Rectal smooth muscle tissue (tissue), 1 donor: ENCODE measurements at regions not wholly inside any gene's neighbourhood (a gene's known extent, or its start where the extent isn't known, plus 50 kb on each side); places are given as distances from the start of the nearest gene placed in this dataset.

Source experiments
- H3K27ac ChIP-seq: one replicate; pipeline ENCODE4 v1.7.0; 2013; ENCODE audit warnings: low read depth, low read length, inconsistent platforms
- H3K27me3 ChIP-seq: one replicate; pipeline ENCODE4 v1.7.0; 2013; ENCODE audit warnings: low read length; ENCODE audit not compliant: control insufficient read depth, insufficient read depth
- H3K36me3 ChIP-seq: one replicate; pipeline ENCODE4 v1.7.0; 2013; ENCODE audit warnings: low read length; ENCODE audit not compliant: control insufficient read depth, insufficient read depth
- H3K4me1 ChIP-seq: one replicate; pipeline ENCODE4 v1.7.0; 2013; ENCODE audit warnings: low read length; ENCODE audit not compliant: control insufficient read depth, insufficient read depth
- H3K4me3 ChIP-seq: one replicate; pipeline ENCODE4 v1.7.0; 2013; ENCODE audit warnings: low read length
- H3K9ac ChIP-seq: one replicate; pipeline ENCODE4 v1.7.0; 2013; ENCODE audit warnings: low read length

GRCh38 chr6:134477991-134478635 is 160.2 kb upstream of the SGK1 start:
- Histone ChIP-seq H3K4me3 (no peak overlapping the region), H3K27me3 (no peaks in the 10 kb centered on the region), H3K4me1 (no peaks in the 10 kb centered on the region), H3K27ac (no peak overlapping the region), H3K36me3 (no peaks in the 10 kb centered on the region), H3K9ac (no peak overlapping the region)

GRCh38 chr6:134474955-134475354 is 157.0 kb upstream of the SGK1 start:
- Histone ChIP-seq H3K4me3 (no peak overlapping the region), H3K9ac (no peak overlapping the region), H3K36me3 (no peaks in the 10 kb centered on the region), H3K27me3 (no peaks in the 10 kb centered on the region), H3K27ac (no peak overlapping the region), H3K4me1 (no peaks in the 10 kb centered on the region)

GRCh38 chr6:134472661-134473060 is 154.7 kb upstream of the SGK1 start:
- Histone ChIP-seq H3K27ac (no peak overlapping the region), H3K9ac (no peak overlapping the region), H3K4me1 (no peaks in the 10 kb centered on the region), H3K27me3 (no peaks in the 10 kb centered on the region), H3K4me3 (no peak overlapping the region), H3K36me3 (no peaks in the 10 kb centered on the region)

GRCh38 chr6:134472046-134472445 is 154.1 kb upstream of the SGK1 start:
- Histone ChIP-seq H3K27ac (no peak overlapping the region), H3K4me3 (no peak overlapping the region)

GRCh38 chr6:134470457-134470975 is 152.6 kb upstream of the SGK1 start:
- no peak overlapping the region for H3K4me3 ChIP-seq
- H3K27ac ChIP-seq, result no peak overlapping the region
- no peaks in the 10 kb centered on the region for H3K4me1 ChIP-seq
- H3K9ac ChIP-seq, result no peak overlapping the region
- H3K36me3 ChIP-seq, result no peaks in the 10 kb centered on the region
- H3K27me3 ChIP-seq, result no peaks in the 10 kb centered on the region

More at GRCh38 chr6:134472046-134472445, 154.1 kb upstream of the SGK1 start:
- Histone ChIP-seq H3K4me1 (no peaks in the 10 kb centered on the region), H3K36me3 (no peaks in the 10 kb centered on the region), H3K27me3 (no peaks in the 10 kb centered on the region), H3K9ac (no peak overlapping the region)

- Histone ChIP-seq H3K4me3 (no peak overlapping the region), H3K9ac (no peak overlapping the region), H3K27me3 (no peaks in the 10 kb centered on the region), H3K4me1 (no peaks in the 10 kb centered on the region), H3K36me3 (no peaks in the 10 kb centered on the region), H3K27ac (no peak overlapping the region)
Observed at GRCh38 chr6:134469702-134470456, 152.0 kb upstream of the SGK1 start.

GRCh38 chr6:134468633-134469032 is 150.7 kb upstream of the SGK1 start:
- no peak overlapping the region for H3K9ac ChIP-seq
- no peaks in the 10 kb centered on the region for H3K4me1 ChIP-seq
- H3K27ac ChIP-seq, result no peak overlapping the region

GRCh38 chr6:134467620-134468019 is 149.7 kb upstream of the SGK1 start:
- Histone ChIP-seq H3K27me3 (no peaks in the 10 kb centered on the region), H3K27ac (no peak overlapping the region), H3K4me1 (no peaks in the 10 kb centered on the region), H3K9ac (no peak overlapping the region), H3K36me3 (no peaks in the 10 kb centered on the region), H3K4me3 (no peak overlapping the region)

More at GRCh38 chr6:134468633-134469032, 150.7 kb upstream of the SGK1 start:
- Histone ChIP-seq H3K27me3 (no peaks in the 10 kb centered on the region), H3K36me3 (no peaks in the 10 kb centered on the region), H3K4me3 (no peak overlapping the region)

- no peaks in the 10 kb centered on the region for H3K4me1 ChIP-seq
- H3K4me3 ChIP-seq, result no peak overlapping the region
- H3K27me3 ChIP-seq, result no peaks in the 10 kb centered on the region
- no peaks in the 10 kb centered on the region for H3K36me3 ChIP-seq
- H3K27ac ChIP-seq, result no peak overlapping the region
- H3K9ac ChIP-seq, result no peak overlapping the region
Observed at GRCh38 chr6:134466771-134467525, 149.0 kb upstream of the SGK1 start.

- H3K4me3 ChIP-seq, result no peak overlapping the region
- no peaks in the 10 kb centered on the region for H3K36me3 ChIP-seq
- H3K27ac ChIP-seq, result no peak overlapping the region
- H3K9ac ChIP-seq, result no peak overlapping the region
- no peaks in the 10 kb centered on the region for H3K4me1 ChIP-seq
- no peaks in the 10 kb centered on the region for H3K27me3 ChIP-seq
Observed at GRCh38 chr6:134464690-134465411, 146.9 kb upstream of the SGK1 start.

- no peaks in the 10 kb centered on the region for H3K36me3 ChIP-seq
- H3K4me1 ChIP-seq, result no peaks in the 10 kb centered on the region
- H3K27ac ChIP-seq, result no peak overlapping the region
- no peak overlapping the region for H3K4me3 ChIP-seq
- no peaks in the 10 kb centered on the region for H3K27me3 ChIP-seq
- no peak overlapping the region for H3K9ac ChIP-seq
Observed at GRCh38 chr6:134458857-134459657, 141.1 kb upstream of the SGK1 start.
